ENCODE measurements at regions not wholly inside any gene's neighbourhood (a gene's known extent, or its start where the extent isn't known, plus 50 kb on each side); places are given as distances from the start of the nearest gene placed in this dataset.

DNA sequence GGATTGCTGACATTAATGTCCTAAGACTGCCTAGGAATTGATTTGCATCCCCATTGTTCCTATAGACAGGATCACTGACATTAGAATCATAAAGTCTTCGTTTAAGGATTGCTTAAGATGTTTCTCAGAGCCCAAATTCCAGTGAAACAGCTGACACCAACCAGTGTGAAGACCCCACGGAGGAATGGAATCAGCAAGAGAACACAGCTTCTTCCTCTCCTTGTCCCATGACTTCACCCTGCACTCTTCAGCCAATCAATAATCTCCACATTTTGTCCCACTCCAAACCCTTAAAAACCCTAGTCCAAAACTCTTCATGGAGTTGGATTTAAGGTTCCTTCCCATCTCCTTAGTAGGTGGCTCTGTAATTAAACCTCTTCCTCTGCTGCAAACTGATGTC is 157.0 kb upstream of the NDUFV2 start:
- DNase-seq = no peak

DNA sequence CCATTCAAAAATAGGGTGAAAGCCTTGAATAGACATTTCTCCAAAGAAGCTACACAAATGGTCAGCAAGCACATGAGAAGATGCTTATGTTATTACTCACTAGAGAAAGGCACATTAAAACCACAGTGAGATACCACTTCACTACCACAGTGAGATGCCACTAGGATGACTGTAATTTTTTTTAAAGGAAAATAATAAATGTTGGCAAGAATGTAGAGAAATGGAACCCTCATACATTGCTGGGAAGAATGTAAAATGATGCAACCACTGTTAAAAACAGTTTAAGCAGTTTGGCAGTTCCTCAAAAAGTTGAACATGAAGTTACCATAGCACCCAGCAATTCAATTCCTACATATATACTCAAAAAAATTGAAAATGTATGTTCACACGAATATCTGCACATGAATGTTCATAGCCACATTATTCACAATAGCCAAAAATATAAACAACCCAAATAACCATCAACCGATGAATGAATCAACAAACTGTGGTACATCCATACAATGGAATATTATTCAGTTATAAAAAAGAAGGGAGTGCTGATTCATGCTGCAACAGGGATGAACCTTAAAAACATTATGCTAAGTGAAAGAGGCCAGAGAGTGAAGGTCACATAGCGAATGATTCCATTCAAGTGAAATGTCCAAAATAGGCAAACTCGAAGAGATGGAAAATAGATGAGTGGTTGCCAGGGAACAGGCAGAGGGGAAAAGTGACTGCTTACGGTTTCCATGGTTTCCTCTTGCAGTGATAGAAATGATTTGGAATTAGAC is 156.2 kb upstream of the NDUFV2 start:
- no peak for DNase-seq

DNA sequence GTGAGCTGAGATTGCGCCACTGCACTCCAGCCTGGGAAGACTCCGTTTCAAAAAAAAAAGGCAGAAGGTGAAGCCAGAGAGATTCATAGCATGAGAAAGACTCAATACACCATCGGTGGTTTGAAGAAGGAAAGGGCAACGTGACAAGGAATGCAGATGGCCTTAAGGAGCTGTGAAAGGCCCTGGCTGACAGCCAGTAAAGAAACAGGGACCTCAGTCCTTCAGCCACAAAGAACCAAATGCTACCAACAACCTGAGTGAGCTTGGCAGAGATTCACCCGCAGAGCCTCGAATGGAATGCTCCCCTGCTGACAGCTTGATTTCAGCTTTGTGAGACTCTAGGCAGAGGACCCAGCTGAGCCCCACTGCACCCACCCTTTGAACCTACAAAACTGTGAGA is 154.9 kb upstream of the NDUFV2 start:
- no peak for DNase-seq

DNA sequence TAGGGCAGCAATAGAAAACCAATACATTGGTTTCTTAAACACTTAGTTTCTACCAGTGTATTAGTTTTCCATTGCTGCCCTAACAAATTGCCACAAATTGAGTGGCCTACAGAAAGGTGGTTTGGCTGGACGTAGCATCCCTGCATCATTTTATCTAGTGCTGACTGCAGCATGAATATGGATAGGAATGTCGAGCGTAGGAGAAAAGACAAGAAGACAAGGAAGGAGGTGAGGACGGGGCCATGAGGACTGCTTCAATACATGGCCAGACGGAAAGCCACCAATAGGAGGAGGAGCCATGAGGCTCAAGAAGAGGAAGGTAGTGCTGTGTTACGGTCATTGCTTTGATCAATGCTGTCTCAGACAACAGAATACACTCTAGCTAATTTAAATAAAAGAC is 154.5 kb upstream of the NDUFV2 start:
- DNase-seq = no peak

DNA sequence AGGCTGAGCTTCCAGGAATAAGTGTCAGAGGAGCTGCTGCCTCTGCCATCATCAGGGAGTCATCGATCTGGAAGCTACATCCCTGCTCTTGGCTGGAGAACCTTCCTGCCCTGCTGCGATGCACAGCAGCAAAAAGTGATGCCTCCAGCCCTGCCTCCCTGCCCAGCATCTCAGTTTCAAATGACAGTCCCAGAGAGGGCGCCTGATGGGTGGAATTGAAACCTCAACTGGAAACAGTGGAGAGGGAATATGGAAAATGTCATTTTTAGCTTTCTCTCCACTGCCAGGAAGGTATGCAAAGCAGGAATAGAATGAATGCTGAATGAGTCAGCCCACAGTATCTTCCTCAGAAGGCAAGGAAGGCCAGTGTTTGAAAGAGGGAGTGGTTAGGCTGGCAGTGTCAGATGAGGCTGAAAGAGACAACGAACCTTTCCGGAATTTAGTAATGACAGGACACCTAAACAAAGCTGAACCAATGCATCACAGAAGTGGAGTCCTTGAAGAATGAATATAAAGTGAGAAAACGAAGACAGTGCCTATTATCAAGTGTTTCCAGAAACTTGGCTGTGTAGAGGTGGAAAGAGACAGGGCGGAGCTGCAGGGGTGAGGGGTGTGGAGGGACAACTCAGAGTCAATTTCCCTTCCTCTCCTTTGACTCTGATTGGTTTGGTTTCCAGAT is 153.9 kb upstream of the NDUFV2 start:
- DNase-seq = no peak

DNA sequence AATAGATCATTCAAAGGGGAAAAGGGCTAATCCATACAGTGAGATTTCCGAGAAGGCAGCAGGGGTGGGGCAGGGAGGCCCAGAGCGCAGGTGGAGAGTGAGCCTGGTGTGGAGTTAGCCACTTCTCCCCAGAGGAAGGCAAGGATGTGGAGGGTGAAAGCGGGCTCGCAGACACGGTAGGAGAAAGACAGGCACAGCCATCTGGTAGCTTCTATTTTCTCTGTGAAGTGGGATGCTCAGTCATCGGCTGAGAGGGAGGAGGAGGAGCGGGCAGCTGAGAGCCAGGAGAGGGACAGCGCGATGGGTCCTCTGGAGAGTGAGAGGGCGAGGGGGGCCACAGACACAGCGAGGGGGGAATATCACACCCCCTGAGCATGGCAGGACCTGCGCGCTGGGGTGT is 153.3 kb upstream of the NDUFV2 start:
- DNase-seq = no peak

DNA sequence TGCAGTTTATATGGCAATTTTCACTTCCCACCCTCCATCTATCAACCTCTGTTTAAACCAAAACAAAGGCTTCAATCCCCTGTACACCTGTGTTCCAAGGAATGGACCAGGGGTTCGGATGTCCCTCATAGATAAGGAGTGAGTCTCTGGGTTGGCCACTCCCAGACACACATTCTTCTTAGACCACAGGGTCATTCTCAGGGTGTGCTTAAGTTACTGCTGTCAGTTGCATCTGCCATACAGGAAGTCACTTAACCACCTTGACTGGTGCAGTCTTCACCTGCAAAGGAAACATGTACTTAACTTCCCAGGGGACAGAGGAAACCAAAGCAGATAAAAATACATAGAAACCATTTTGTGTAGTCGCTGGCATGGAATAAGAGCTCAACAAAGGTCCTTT is 151.0 kb upstream of the NDUFV2 start:
- DNase-seq = no peak

DNA sequence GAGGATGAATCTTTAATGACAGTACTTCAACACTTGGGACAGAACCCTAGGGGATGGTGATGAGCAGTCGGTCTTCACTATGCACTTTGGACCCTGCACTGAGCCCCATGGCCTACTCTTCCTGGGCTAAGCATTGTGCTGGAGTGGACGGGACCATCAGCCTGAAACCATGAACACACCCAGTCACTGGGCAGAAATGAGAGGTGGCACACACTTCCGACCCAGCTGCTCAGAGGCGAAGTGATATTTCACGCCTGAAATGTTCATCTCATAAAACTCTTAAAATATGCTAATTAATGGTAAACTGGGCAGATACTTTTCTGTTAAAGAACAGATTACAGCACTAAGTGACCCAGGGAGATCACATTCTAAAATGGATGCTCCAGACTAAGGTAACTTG is 150.3 kb upstream of the NDUFV2 start:
- DNase-seq = no peak

DNA sequence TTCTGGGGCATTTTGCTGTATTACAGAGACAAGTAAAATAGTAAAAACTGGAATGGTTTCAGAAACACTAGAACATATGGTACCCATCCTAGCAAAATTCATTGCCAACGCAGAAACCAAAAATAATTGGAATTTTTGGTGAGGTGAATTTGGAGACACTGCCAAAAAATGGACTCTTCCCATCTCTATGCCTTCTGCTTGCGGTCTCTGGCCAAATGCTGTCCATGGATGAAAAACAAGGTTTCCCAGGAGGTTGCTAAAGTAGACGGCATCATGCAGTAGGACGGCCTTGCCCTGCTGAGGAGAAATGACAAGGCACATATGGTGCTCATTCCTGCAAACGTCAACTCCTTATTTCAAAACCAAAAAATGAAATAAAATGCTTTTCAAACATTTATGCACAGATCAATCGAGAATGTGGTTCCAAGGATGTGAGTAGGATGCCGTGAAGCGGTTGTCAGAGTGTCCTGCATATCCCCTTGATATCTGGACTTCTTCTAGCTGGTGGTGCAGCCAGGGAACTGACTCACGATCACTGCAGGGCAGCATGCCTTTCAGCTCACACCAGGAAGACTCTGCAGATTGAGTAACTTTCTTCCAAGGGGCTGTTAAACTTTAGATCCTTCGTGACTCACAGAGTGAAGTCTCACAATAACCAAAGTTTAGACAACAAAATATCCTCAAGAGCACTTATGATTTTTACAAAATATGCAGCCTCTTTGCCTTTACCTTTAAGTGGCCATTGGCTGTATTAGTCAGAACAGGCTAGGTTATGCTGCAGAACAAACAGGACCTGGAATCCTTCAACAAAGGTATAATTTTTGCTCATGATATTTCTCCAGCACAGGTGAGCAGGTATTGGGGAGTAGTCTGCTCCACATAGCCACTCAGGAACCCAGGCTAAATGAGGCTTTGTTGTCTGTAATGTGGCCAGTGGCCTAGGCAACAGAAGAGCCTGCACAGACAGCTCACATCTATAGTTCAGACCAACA is 149.4 kb upstream of the NDUFV2 start:
- no peak for DNase-seq

DNA sequence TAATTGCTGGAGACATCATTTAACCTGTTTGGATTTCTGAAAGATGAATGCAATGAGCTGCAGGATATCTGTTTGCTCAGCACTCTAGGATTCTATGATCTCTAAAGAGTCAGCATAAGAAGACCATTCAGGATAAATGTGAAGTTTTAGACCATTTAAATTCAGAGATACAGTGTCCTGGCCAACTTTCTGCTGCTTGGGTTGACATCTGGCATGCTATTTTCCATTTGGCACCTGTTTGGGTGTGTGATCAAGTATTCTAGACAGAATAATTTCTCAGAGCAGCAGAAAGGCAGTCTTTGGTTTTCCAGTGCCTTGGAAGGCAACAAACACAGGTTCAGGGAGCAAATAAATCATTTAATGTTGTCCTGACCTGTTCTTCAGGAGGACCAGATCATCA is 144.8 kb upstream of the NDUFV2 start:
- no peak for DNase-seq

DNA sequence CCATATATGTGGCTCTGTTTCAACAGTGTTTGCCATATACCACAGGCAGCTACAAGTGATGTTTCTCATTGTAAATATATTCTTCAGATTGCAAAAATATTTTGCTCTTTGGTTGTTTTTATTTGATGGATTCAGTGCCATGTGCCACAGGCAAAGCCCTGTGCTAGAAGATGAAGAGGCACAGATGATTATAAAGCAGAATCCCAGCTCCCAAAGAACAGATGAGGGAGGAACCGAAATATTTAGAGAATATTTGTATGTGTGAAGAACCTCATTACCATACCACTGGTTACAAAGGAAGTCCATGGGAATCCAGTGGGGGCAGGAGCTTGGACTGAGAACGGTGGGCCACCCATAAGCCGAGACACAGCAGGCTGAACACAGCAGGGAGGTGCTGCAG is 143.8 kb upstream of the NDUFV2 start:
- DNase-seq = no peak

DNA sequence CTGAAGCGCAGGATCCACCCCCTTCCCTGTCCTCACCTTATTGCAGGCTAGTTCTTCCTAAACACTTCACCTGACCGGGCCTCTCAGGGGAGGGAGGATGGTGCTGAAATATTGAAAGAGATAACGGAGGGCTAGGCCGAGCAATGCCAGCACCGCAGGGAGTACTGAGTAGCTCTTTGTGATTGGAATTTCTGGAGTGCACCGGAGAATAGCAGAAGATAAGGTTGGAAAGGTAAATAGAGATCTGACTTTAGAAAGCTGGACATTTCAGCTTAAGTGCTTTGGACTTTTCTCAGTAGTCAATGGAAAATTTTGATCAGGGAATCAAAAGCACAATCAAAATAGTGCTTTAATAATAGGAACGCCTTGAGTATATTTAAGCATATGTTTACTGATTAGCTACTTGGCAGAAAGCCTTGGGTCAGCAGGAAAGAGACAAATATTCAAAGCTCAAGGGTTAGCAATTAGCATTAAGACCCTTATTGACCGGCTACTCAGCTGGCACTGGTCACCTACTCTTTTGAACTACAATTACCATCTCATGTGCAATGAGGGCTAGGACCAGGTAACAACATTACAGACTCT is 142.9 kb upstream of the NDUFV2 start:
- no peak for DNase-seq

DNA sequence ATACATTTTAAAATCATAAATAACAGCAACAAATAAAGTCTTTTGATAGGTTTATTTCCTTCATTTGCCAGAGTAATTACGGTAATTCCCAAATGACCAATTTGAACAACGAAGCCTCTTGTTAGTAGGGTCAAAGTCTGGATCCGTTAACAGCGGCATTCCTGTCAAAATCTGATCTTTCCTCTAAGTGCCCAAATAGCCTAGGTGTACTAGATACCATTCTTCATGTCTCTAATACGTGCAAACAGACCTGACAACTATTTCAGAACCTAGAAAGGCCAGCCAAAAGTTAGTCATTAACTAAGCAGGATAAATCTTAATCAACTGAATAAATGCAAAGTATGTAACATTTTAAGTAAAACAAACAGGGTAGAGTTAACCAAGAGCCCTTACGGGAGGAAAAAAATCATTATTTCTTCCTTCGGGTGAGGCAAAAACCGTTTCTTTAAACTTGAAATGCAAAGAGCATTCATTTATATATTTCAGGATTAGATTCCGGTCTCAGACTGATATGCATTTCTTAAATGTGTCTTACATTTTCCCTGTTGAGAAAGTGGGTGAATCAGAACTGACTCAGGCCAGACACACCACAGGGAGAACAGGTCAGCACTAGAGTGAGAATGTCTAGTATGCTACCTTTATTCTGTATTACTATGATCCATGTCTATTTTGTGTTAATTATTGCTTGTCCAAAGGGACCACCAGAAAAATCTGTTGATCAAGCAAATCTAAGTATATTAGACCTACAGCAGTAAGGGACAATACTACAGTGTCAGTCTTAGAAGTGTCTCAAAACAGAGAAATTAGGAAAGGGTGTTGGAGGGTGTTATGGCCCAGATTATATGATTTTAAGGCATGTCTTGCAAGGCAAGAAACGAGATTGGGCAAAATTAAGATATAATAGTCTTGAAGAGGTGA is 141.5 kb upstream of the NDUFV2 start:
- DNase-seq = no peak

DNA sequence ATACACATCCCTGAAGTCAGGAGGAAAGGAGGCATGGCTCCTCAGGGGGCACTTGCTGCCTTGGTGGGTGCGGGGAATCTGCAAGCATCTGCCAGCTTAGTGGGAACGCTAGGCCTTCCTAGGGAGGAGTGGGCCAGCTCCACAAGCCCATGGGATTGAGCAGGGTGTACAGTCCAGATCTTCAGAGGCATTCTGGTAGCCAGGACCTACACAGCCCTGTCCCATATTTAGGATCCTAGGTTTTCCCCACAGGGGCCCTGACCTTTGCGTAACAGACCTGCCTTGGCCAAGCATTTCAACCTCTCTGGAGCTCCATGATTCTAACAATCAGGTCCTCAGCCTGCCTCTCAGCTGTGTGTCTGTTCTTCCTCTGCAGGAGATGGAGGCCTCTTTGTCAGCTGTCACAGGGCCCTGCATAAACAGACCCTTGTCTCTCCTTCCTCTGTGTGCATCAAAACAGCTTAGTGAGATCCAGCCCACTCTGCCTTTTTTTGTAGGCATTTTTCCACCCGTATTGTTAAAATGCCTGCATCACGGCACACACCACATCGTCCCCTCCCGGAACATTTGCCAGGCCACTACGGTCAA is 140.2 kb upstream of the NDUFV2 start:
- DNase-seq = no peak

DNA sequence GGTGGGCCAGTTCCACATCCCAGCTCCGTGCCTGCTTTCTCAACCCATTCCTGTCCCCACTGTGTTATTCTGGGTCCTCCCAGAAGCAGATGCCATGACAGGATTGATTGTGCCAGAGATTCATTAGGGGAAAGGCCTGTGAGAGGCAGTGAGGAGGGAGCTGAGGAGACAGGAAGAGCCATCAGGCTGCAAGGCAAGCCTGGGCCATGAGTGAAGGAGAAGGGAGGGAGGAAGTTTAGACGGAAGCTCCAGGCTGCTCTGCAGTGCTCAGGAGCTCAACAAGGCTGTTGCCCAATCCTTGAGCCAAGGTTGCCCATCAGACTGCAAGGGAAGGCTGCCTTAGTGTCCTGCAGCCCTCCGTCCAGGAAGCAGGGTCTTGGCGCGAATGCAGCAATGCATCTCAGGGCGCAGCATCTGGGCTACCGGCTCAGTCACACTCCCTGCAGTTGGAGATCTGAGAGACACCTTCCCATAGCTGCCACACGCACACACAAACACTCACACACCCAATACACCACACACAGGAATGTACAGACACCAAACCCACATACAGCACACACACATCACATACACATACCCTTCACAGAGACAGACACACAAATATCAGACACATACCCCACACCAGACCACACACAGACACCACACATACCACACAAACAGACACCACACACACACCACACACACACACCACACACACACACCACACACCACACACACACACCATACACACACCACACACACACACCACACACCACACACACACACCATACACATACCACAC is 139.5 kb upstream of the NDUFV2 start:
- no peak for DNase-seq

DNA sequence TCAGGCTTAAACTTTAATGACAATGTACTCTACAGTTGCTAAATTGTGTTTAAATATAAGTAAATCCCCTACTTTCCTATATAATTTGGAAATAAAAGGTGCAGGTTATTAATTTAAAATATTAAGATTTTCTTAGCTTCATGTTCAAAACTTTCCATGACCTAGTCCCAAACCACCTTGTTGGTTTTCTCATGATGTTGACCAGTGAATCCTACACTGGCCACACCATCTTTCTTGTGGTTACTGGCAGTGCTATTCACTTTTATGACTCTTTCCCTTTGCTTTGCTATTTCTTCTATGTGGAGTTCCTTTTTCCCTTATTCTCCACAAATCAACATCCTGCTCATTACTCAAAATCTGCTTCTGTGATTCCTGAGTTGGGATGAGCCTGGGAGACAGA is 138.6 kb upstream of the NDUFV2 start:
- DNase-seq = no peak

DNA sequence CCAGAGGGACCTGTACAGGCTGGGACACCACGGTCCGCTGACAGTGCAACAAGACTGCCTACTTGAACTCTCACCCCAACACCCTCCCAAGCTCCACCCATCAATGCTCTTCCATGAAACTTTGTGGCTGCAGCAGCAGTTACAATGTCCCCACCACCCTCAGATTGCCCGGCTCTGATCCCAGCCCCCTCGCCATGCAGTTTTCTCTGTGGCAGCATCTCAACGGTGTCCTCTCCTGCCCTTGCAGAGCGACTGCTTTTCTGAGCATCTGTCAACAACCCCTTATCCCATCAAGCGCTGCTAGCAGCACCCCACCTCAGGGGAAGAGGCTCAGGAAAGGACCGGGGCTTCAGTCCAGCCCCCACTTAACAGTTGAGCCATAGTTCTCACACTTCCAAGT is 137.1 kb upstream of the NDUFV2 start:
- DNase-seq = no peak

DNA sequence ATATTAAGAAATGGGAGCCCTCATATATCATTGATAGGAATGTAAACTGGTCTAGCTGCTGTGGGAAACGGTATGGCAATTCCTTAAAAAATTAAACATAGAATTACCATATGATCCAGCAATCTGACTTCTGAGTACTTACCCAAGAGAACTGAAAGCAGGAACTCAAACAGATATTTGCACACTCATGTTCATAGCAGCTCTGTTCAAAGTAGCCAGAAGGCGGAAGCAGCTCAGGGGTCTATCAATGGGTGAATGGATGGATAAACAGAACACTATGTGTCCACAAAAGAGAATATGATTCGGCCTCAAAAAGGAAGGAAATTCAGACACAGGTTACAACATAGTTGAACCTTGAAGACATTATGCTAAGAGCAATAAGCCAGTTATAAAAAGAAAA is 135.7 kb upstream of the NDUFV2 start:
- no peak for DNase-seq

DNA sequence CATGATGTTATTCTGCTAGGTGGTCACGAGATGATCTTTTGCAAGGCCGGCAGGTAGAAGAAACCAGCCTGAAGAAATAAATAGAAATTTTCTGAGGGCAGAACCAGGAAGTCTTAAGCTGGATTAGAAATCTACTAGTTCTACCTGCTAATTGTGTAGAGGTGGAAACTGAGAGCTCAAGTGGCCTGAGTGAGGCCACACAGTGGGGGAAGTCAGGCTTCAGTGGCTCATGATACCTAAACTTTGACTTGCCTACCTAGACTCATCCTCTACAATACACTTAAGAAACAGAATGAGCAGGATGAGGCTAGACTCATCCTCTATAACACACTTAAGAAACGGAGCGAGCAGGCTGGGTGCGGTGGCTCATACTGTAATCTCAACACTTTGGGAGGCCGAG is 134.9 kb upstream of the NDUFV2 start:
- no peak for DNase-seq

DNA sequence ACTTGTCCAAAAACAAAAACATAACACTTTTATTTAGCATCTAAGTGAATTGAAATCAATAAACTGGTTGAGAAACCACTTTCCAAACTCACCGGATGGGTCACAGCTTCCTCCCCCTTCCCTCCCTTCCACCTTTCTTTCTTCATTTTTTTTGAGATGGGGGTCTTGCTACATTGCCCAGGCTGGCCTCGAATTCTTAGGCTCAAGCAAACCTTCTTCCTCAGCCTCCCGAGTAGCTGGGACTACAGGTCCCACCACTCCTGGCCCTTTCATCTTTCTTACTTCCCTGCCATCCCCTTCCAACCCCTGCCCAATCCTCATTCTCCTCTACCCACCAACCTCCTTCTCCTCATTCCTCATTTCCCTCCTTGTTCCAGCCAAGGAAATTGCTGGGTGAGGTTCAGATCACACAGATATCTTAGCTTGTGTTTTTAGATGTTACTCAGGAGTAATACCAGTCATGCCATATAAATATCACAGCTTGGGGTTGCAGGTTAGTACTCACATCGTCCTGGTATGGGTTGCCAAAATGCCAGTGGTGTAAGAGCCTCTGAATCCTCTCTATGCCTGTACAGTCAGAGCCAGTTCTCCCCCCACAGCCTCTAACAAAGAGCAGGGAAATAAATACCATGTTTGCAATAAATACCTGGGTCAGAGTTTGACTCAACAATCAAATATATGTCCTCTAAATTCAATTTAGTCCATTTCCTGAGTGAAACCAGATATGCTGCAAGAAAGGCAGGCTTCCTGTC is 132.7 kb upstream of the NDUFV2 start:
- no peak for DNase-seq

Measured in activated CD8-positive, alpha-beta memory T cell treated with anti-CD3 and anti-CD28 coated beads, Interleukin-2, amount 50 U/mL, for 48 hours (primary cell).